ENCODE measurements at regions not wholly inside any gene's neighbourhood (a gene's known extent, or its start where the extent isn't known, plus 50 kb on each side); places are given as distances from the start of the nearest gene placed in this dataset.

DNA sequence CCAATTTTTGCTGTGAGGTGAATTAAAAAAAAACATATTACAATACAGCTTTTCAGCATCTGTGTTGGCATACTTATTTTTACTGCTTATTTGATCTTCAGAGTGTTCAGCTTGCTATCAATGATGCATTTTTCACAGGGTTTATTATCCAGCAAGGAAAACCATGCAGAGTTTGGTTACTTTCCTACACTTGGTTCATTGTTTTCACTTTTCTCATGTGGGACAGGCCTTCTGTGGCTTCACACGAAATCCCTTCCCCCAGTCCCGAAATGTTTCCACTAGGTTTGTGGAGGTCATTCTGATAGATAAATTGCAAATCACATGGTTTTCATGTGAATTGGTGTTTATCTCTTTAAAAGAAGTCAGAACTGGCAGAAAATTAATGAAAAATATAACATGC is 205.8 kb downstream of the SPCS3 start:
- TF ChIP-seq, protein P1, sequence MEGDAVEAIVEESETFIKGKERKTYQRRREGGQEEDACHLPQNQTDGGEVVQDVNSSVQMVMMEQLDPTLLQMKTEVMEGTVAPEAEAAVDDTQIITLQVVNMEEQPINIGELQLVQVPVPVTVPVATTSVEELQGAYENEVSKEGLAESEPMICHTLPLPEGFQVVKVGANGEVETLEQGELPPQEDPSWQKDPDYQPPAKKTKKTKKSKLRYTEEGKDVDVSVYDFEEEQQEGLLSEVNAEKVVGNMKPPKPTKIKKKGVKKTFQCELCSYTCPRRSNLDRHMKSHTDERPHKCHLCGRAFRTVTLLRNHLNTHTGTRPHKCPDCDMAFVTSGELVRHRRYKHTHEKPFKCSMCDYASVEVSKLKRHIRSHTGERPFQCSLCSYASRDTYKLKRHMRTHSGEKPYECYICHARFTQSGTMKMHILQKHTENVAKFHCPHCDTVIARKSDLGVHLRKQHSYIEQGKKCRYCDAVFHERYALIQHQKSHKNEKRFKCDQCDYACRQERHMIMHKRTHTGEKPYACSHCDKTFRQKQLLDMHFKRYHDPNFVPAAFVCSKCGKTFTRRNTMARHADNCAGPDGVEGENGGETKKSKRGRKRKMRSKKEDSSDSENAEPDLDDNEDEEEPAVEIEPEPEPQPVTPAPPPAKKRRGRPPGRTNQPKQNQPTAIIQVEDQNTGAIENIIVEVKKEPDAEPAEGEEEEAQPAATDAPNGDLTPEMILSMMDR (conservative IDR thresholded peaks at IDR 0.05): no peak
- no peak overlapping the region for H3K9ac ChIP-seq (ENCODE audit: extremely low read depth, insufficient read length, low read length)
- no peak overlapping the region for H2BK5ac ChIP-seq (ENCODE audit: insufficient read length, low read length)
- H2BK20ac ChIP-seq (ENCODE audit: low read depth, low read length, poor library complexity, severe bottlenecking): no peak overlapping the region
- no CpG with 5 or more reads among the region's 2 CpGs for WGBS (ENCODE audit: extremely low coverage, insufficient read length, low lambda C conversion rate)
- no peak overlapping the region for H3K56ac ChIP-seq (ENCODE audit: insufficient read length, low read depth, low read length)
- no peak overlapping the region for H4K91ac ChIP-seq (ENCODE audit: insufficient read length, low read depth, low read length)
- H3K4me1 Mint-ChIP-seq: no peaks in the 10 kb centered on the region
- no peak overlapping the region for H3K4me2 ChIP-seq (ENCODE audit: insufficient read depth, insufficient read length, low read length)
- H2BK15ac ChIP-seq (ENCODE audit: low read depth, low read length): no peak overlapping the region
- H3T11ph ChIP-seq (ENCODE audit: low read length): no peak overlapping the region
- no peak overlapping the region for H4K8ac ChIP-seq (replicated peaks; ENCODE audit: insufficient read length, low read depth, low read length)
- H3K79me1 ChIP-seq (ENCODE audit: insufficient read depth, low read depth, low read length, poor library complexity, severe bottlenecking): no peaks in the 10 kb centered on the region
- H3K18ac ChIP-seq (ENCODE audit: insufficient read length, low read depth, low read length): no peak overlapping the region
- no peaks in the 10 kb centered on the region for H4K20me1 ChIP-seq (ENCODE audit: control insufficient read depth, insufficient read depth, insufficient read length)
- no peak overlapping the region for H2AFZ ChIP-seq (ENCODE audit: low read length)
- no peak overlapping the region for H3K4ac ChIP-seq (ENCODE audit: low read depth, low read length)
- no peak overlapping the region for H4K5ac ChIP-seq (ENCODE audit: insufficient read length, low read depth, low read length)
- H3K36me3 Mint-ChIP-seq (ENCODE audit: insufficient read depth in 1 of 3, low read depth in 3 of 3): no peaks in the 10 kb centered on the region
- H2BK12ac ChIP-seq (ENCODE audit: insufficient read length, low read depth, low read length): no peak overlapping the region
- no peaks in the 10 kb centered on the region for H3K9me3 ChIP-seq (ENCODE audit: control insufficient read depth, low read depth, low read length)
- H3K79me2 ChIP-seq (ENCODE audit: insufficient read depth, low read length): no peaks in the 10 kb centered on the region
- H3K27ac ChIP-seq (ENCODE audit: insufficient read length, low read depth, low read length): no peak overlapping the region
- no peak overlapping the region for H2BK120ac ChIP-seq (ENCODE audit: low read depth, low read length, poor library complexity, severe bottlenecking)
- no peak overlapping the region for H2AK5ac ChIP-seq (ENCODE audit: insufficient read length, low read length)
- H3K27ac Mint-ChIP-seq: no peak overlapping the region
- no peak for DNase-seq
- no peaks in the 10 kb centered on the region for H3K9me3 Mint-ChIP-seq
- no peaks in the 10 kb centered on the region for H3K27me3 ChIP-seq (ENCODE audit: insufficient read depth, low read length)
- no peak overlapping the region for H3K4me3 Mint-ChIP-seq
- no peak overlapping the region for H3K23ac ChIP-seq (ENCODE audit: insufficient read length, low read depth, low read length)
- H3K14ac ChIP-seq (ENCODE audit: insufficient read depth, low read length): no peak overlapping the region
- H3K27me3 Mint-ChIP-seq (ENCODE audit: low read depth): no peaks in the 10 kb centered on the region
- H3K4me1 ChIP-seq (ENCODE audit: insufficient read depth, low read length): no peaks in the 10 kb centered on the region
- H3K23me2 ChIP-seq (ENCODE audit: insufficient read length, low read depth, low read length, poor library complexity, severe bottlenecking): no peaks in the 10 kb centered on the region
